CD4-positive, alpha-beta T cell treated with Interferon alpha-2 for 1 hour (primary cell): ENCODE measurements at regions not wholly inside any gene's neighbourhood (a gene's known extent, or its start where the extent isn't known, plus 50 kb on each side); places are given as distances from the start of the nearest gene placed in this dataset.
"Not testable (repeated sequence)": the region's sequence is repeated elsewhere in the genome, so short reads cannot be mapped to it uniquely, and the experiment has no call there.

Experiments
- DNase-seq, 2 donors: peaks; one replicate each; pipeline ENCODE4 v3.0.0-alpha.2; 2020 to 2022

DNA sequence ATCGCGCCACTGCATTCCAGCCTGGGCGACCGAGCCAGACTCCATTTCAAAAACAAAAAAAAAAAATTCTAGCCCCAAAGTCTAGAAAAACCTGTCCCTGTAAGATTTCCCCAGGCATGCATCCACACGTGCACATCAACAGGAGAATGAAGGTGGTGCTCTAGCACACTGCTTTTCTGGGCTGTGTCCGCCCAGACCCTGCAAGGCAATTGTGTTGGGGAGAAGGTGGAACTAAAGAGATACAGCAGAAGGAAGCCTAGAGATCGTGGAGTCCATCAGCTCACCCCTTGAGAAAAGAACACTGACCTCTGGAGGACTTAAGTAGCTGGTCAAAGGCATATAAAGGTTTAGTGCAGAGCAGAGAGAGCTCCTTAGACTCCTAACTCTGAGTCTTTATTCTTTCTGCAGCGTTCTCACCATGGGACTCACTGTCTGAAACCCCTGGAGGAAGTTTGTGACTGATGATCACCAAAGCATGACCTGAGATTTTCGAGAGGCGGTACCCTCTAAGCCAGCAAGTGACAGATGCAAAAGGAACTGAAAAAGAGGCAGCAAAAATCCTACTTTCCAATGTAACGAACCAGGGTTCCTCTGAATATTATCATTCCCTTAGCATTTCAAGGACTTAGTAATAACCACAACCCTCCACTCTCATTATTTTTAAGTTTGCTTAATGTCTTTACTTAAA, 179.8 kb downstream of the MEX3B start:
- no peak for DNase-seq

DNA sequence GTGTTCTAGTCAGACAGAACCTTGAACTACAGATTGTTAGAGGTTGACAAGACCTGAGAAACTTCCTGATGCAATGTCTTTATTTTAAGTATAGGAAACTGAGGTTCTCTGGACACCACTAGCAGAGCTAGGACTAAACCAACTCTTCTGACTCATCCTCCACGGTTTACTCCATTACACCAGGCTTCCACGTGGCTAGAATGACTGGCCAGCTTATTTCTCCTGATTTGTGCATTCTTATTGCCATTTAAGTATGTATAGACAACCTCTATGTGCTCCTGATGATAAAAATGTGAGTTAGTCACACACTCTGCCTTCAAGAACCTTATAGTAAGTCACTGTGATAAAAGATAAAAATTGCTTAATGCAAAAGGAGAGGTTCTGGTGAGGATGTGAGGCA, 182.7 kb downstream of the MEX3B start:
- DNase-seq, result no peak

DNA sequence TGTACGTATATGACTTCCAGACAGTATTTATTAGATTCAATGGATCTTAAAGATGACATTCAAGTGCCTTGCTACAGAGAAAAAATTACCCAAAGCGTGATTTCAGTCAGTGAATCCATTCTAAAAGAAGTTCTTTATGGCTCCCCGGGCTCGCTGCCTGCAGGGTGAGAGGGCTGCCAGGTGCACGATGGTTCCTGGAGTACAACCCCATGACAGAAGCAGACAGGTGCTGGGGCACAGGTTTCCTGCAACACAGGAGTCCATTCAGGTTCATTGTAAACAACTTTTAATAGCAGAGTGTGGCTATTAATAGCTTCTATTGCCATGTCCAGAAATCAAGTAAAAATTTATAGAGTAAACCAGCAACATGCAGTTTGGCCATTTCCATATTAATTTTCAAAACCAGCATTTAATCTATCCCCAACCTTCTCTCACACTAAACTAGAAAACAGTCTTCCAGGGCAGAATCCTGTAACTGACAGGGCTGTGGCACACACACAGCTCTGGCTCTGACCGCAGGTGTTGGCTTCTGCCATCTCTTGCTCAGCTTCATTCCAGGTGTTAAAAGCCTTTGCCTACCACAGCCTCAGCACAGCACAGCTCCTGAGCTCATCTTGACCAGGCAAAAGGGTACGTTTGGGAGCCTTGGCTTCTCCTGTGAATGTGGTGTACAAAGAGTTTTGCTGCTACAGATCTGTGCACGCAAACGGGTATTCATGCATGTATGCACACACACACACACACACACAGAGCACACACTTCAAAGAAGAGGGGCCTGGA, 185.9 kb downstream of the MEX3B start:
- no peak for DNase-seq

DNA sequence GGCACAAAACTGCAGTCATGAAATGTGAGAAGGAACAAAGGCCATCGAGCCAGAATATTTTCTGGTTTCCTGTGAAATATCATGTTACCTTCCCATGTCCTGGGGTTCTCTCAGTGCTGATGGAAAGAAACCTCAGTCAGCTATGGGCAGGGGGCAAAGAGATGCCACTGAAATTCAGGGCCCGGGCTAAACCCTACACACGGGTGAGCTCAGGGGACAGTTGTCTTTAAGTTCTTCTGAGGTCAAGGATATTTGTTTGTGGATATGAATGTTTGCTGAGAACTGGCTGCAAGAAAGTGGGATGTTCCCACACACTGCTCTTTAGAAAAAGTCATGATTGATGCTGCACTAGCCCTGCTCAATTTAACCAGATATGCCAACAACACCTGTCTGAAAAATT, 187.2 kb downstream of the MEX3B start:
- no peak for DNase-seq

DNA sequence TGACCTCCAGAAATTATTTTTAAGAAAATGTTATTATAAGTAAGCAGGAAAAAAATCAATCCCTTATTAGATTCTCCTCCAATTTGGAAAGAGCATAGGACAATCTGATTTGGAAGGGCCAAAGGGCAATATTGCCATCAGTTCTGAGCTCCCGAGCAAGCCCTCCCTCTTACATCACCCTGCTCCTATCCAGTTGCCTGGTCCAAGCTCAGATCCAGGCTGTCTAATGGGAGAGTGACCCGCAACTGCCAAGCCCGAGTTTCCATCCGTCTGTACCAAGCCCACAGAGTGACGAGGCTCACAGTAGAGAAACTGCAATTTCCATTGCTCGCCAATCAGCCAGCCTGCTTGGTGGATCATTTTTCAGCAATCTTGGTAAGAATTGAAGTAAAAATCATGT, 187.7 kb downstream of the MEX3B start:
- no peak for DNase-seq

DNA sequence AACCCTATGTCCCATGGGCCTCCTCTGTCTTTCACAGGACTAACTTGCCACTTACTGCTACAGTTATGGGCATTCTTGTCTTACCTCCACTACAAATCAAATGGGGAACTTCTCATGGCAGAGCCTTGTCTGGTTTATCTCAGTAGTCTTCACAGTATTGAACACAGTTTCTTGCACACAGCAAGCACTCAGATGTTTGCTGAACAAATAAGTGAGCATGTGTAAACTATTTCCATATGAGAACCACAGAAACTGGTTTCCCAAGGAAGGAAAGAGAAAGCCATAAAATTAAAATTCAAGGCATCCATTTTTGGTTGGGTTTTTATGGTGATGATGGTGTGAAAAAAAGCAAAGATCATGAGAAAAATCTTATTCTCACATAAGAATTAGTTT, 189.2 kb downstream of the MEX3B start:
- no peak for DNase-seq

DNA sequence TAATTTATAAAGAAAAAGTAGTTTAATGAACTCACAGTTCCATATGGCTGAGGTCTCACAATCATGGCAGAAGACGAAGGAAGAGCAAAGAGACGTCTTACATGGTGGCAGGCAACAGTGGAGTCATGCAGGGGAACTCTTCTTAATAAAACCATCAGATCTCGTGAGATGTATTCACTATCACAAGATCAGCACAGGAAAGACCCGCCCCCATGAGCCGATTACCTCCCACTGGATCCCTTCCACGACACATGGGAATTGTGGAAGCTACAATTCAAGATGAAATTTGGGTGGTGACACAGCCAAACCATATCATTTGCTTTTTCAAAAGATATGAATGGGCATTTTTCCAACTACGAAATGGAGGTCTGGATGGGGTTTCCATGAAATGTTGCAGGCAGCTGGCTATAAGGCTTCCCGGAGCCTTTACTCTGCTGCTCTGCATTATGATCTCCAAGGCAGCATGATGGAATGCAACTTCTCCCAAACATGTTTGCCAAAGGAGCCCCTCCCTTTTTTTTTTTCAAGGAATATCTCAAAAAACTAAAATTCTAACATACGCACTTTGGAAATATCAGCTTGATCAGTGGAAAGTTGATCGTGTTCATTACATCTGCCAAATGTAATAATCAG, 189.7 kb downstream of the MEX3B start:
- DNase-seq, result no peak

DNA sequence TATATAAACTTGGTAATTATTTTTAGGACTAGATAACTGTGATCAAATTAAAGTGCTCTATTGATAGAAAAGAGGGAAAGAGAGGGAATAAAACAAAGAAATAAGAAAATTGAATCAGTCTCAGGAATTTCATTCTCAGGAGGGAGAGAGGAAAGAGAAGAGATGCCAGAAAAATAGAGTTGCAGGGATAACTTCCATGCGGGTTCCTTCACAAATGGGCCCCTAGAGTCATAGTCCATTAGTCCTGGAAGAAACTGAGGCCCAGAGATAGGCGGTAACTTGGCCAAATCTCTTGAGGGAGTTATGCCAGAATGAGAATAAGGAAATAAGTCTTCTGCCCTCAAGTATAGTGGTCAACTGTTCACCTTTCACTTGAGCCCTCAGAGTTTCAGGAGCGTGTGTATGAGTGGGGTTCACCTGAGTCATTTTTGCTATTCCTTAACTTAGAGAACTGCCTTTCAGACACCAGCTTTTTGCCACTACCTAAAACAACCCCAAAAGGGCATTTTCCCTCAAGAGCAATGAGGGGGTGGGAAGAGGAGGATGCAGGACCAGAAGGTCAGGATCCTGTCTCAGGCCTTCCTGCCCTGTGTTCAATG, 192.6 kb downstream of the MEX3B start:
- no peak for DNase-seq

DNA sequence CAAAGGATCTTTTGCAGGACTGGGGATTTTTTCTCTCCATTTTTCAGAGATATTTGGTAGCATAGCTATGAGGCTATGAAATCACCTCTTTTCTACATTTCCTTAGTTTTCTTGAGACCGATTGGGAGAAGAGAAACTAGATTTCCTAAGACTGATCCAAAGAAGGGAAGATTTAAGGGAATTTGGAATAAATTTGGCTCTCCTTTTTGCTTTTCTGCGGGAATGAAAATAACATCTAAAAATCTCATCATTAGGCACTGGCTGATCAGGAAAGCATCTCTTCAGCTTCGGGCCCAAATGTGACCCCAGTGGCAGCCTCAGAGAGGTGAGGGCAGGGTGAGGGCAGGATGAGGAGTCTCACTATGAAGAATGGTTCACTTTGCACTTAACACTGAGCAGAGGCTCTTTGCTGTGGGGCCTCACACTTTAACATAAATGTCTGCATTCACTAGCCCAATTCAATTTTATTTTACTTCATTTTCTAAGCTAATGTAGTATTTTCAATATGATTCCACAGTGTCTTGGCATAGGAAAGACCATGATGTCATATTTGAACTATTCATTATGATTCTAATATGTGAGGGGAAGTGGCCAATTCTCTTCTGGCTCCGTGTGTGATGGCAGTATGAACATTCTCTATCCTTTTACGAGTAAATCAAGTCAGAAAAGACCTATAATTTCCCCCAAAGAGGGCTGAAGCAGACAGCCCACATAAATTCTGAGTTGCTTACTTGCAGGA, 193.2 kb downstream of the MEX3B start:
- no peak for DNase-seq

DNA sequence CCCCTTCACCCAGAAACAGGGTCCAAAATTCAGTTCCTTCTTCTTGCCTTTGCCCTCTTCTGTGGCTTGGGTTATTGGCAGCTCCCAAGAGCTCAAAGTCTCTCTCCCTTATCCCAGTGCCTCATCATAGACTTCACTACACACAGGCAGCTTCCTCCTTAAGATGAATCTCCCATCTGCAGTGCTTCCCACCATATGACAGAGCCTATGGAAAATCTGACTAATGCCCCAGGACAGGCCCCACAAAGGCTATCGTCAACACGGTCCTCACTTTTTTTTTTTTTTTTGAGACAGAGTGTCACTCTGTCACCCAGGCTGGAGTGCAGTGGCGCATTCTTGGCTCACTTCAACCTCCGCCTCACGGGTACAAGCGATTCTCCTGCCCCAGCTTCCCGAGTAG, 194.1 kb downstream of the MEX3B start:
- no peak for DNase-seq

DNA sequence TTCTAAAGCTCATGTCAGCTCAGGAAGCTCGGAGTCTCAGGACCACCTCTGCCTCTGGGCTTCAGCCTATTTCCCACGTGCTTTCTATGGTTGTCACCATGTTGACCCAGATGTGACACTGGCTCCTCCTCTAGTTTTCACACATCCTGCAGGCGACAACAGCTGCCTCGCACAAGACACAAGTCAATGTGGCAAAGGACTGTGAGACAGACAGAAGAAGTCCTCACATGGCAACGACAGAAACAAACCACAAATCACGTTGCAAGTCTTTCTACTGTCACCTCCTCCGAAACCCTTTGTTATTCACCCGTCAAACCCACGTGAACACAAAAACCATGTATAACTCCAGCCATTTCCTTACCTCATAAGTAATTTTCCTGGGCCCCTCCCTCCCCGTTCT, 194.5 kb downstream of the MEX3B start:
- no peak for DNase-seq

DNA sequence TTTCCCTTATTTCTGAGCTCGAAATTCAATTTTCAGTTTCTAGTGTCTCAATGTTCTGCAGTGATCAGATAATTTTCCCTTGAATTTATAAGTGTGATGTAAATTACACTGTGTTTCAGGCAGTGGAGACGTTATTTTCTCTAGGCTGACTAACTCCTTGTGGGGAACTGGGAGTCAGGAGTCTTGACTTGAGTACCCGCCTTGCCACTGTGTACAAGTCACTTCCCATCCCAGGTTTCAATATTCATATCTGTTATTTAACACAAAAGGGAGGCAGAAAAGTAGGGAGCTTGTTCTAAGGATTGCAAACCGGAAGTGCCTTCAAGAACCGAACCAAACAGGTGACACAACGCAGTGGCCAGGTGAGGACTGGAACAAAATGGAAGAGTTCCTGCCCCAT, 196.5 kb downstream of the MEX3B start:
- no peak for DNase-seq

DNA sequence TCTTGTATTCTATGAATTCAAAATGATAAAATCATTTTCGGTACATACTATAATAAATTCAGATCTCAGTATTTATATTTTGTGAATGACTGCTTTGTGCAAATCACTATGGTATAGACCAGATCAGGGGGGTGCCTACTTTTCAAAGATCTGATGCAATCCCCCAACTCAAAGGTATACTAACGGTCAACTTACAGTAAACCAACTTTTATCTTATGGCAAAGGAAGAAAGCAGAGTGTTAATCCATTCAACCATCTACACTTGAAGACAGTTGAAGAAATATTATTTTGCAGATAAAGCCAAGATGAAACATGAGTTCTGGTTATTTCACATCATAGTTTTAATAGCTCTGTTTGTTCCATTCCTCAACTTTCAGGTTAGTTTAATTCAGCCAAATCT, 197.1 kb downstream of the MEX3B start:
- DNase-seq, result no peak

DNA sequence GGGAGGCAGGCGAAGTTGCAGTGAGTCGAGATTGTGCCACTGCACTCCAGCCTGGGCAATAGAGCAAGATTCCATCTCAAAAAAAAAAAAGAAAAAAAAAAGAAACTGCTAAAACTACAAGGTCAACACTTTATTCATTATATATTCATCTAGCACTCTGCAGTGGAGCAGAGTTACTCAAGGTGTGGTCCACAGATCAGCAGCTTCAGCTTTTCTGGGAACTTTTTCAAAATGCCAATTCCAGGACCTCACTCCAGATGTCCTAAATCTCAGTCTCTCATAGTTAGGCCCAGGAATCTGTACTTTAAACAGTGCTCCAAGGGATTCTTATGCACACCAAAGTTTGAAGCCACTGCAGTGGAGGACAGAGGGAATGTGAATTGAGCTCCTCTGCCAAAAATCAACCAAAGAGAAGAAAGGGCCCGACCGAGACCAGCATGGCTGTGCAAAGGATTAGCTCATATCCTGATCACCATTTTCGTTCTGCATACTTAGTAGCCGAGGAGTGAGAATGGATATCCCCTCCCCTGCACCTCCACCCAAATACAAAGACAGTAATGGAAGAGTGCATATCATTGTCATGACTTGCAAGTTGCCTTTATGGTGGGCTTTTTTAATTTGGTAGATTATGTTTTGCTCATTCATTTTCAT, 201.9 kb downstream of the MEX3B start:
- DNase-seq, result no peak

DNA sequence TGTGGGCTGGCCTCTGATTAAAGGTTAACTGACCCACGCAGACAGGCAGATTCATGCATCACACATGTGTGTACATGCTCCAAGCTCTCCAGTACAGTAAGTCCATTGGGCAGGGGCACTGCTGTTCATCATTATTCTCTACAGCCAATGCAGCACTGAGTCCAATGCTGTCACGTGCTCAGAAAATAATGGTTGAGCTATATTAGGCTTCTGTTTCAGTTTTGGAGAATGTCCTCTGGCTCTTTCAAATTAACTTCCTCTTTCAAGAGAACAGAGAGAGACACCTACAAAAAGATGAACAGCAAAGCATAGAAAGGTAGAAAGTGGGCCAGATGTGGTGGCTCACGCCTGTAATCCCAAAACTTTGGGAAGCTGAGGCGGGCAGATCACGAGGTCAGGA, 202.6 kb downstream of the MEX3B start:
- DNase-seq, result no peak

DNA sequence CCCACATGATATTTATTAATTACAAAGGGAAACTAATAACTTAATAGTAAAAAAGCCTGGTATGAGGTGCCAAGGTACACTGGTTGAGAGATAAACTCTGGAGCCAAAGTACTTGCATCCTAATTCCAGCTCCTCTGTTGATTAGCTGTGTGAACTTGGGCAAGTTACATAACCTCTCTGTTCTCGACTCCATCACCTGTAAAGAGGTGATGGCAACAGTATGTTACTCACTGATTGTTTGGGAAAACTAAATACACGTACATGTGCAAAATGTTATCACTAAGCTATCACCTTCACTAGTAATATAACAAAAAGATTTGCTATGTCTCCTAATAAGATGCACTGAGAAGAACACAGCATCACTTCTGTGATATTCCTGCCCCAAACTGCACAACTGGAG, 206.4 kb downstream of the MEX3B start:
- no peak for DNase-seq

DNA sequence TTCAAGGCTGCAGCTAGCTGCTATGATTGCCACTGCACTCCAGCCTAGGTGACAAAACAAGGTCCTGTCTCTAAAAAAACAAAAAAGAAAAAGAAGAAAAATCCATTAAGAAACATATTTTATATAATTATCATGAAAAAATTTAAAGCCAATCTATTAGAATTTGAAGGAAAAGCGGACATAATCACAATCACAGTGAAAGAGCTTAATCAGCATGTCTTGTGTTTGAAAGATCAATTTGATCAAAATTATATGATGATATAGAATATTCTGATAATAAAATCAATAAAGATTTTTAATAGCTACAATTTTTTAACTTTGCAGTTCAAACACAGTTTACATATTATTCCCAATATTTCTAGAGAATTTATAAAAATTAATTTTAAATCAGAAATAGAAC, 210.1 kb downstream of the MEX3B start:
- no peak for DNase-seq

DNA sequence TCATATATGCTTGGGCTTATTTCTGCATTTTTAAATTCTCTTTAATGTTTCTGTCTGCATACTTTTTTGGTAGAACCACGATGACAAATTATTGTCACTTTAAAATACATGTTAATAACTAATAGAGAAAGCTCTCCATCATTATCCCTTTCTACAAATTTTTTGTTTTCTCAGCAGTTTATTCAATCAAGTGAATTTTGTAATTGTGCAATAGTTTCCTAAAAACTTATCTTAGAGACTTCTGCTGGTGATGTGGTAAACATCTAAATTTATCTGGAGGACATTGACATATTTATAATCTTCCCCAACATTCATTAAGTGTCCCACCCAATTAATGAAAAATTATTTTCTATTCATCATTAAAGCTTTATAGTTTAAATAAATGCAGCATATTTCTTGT, 215.3 kb downstream of the MEX3B start:
- DNase-seq, result no peak

DNA sequence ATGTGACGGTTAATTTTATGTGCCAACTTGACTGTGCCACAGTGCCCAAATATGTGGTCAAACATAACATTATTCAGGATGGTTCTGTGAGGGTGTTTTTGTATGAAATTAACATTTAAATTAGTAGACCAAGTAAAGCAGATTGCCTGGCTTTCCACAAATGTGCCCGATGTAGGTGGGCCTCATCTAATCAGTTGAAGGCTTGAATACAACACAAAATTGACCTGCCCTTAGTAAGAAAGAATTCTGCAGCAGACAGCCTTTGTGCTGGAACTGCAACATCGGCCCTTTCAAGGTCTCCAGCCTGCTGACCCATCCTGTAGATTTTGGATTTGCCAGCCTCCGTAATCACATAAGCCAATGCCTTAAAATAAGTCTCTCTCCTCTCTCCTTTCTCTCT, 215.9 kb downstream of the MEX3B start:
- DNase-seq, result no peak

DNA sequence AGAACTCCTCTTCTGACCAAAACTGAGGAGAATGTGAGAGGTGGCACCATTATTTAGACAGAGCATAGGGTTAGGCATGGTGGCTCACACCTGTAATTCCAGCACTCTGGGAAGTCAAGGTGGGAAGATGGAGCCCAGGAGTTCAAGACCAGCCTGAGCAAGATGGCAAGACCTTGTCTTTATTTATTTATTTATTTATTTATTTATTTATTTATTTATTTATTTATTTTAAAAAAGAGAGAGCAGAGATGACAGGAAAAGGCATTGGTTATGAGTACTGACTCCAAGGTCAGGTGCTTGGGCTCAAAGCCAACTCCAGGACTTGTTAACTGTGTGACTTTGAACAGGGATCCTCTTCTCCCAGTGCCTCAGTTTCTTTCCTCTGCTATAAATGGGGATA, 217.7 kb downstream of the MEX3B start:
- DNase-seq, result no peak

DNA sequence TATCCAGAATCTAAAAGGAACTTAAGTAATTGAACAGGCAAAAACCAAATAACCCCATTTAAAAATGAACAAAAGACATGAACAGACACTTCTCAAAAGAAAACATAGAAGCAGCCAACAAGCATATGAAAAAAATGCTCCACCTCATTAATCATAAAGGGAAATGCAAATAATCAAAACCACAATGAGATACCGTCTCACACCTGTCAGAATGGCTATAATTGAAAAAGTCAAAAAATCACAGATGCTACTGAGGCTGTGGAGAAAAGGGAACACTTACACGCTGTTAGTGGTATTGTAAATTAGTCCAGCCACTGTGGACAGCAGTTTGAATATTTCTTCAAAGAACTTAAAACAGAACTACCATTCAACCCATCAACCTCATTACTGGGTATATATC, 220.7 kb downstream of the MEX3B start:
- DNase-seq, result no peak

DNA sequence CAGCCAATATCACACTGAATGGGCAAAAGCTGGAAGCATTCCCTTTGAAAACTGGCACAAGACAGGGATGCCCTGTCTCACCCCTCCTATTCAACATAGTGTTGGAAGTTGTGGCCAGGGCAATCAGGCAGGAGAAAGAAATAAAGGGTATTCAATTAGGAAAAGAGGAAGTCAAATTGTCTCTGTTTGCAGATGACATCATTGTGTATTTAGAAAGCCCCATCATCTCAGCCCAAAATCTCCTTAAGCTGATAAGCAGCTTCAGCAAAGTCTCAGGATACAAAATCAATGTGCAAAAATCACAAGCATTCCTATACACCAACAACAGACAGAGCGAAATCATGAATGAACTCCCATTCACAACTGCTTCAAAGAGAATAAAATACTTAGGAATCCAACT, 223.2 kb downstream of the MEX3B start:
- DNase-seq, result not testable (repeated sequence)
